MM.1S (cell line): ENCODE measurements at regions not wholly inside any gene's neighbourhood (a gene's known extent, or its start where the extent isn't known, plus 50 kb on each side); places are given as distances from the start of the nearest gene placed in this dataset.

Source experiments
- DNase-seq: peaks from one replicate; pipeline ENCODE4 v3.0.0-alpha.2; 2015
- H2AFZ ChIP-seq: fragments of 300-600 bp; sonication (generic); 2 replicates; pipeline ENCODE4 v1.6.0; 2016; ENCODE audit warnings: antibody characterized with exemption, low read length
- H3F3A ChIP-seq: fragments of 300-600 bp; sonication (generic); 2 replicates; pipeline ENCODE4 v1.6.1; 2016; ENCODE audit warnings: mild to moderate bottlenecking, antibody characterized with exemption, low read length, moderate library complexity, mixed read lengths; ENCODE audit not compliant: insufficient read depth
- H3K27ac ChIP-seq: fragments of 300-600 bp; sonication (generic); 2 replicates; pipeline ENCODE4 v1.5.1; 2016; ENCODE audit warnings: mild to moderate bottlenecking, low read length
- H3K27me3 ChIP-seq: fragments of 300-600 bp; sonication (generic); replicated peaks from 2 replicates; pipeline ENCODE4 v1.6.0; 2016; ENCODE audit warnings: low read length; ENCODE audit not compliant: insufficient read depth
- H3K36me3 ChIP-seq: fragments of 300-600 bp; sonication (generic); replicated peaks from 2 replicates; pipeline ENCODE4 v1.6.1; 2016; ENCODE audit warnings: mild to moderate bottlenecking, low read length, mixed read lengths; ENCODE audit not compliant: insufficient read depth
- H3K4me1 ChIP-seq: fragments of 300-600 bp; sonication (generic); 2 replicates; pipeline ENCODE4 v1.6.1; 2016; ENCODE audit warnings: low read length, mixed read lengths
- H3K4me2 ChIP-seq: fragments of 300-600 bp; sonication (generic); 2 replicates; pipeline ENCODE4 v1.6.0; 2016; ENCODE audit warnings: low read depth, low read length
- H3K4me3 ChIP-seq: fragments of 300-600 bp; sonication (generic); 2 replicates; pipeline ENCODE4 v1.5.1; 2016; ENCODE audit warnings: low read length, mixed read lengths
- H3K79me2 ChIP-seq: fragments of 300-600 bp; sonication (generic); 2 replicates; pipeline ENCODE4 v1.6.1; 2016; ENCODE audit warnings: mixed run types, low read length, mixed read lengths
- H3K9ac ChIP-seq: fragments of 300-600 bp; sonication (generic); 2 replicates; pipeline ENCODE4 v1.6.1; 2016; ENCODE audit warnings: low read length, mixed read lengths
- H3K9me2 ChIP-seq: fragments of 300-600 bp; sonication (generic); replicated peaks from 2 replicates; pipeline ENCODE4 v1.6.1; 2016; ENCODE audit warnings: mild to moderate bottlenecking, low read length, mixed read lengths; ENCODE audit not compliant: insufficient read depth
- H3K9me3 ChIP-seq: fragments of 300-600 bp; sonication (generic); replicated peaks from 2 replicates; pipeline ENCODE4 v1.6.1; 2016; ENCODE audit warnings: mild to moderate bottlenecking, low read length, mixed read lengths; ENCODE audit not compliant: insufficient read depth
- H4K20me1 ChIP-seq: fragments of 300-600 bp; sonication (generic); 2 replicates; pipeline ENCODE4 v1.6.1; 2016; ENCODE audit warnings: mild to moderate bottlenecking, low read length, moderate library complexity, mixed read lengths; ENCODE audit not compliant: insufficient read depth
- CTCF ChIP-seq: fragments of 300-600 bp; sonication (generic); IDR thresholded peaks from 2 replicates; pipeline ENCODE4 v1.5.1; 2016; ENCODE audit warnings: antibody characterized with exemption, low read length, mixed read lengths
- EZH2 ChIP-seq: fragments of 300-600 bp; sonication (generic); optimal IDR thresholded peaks from 2 replicates; pipeline ENCODE3; 2017; ENCODE audit warnings: low read depth, mild to moderate bottlenecking, antibody characterized with exemption, low read length, mixed read lengths
- EZH2phosphoT487 ChIP-seq: fragments of 300-600 bp; sonication (generic); IDR thresholded peaks from 2 replicates; pipeline ENCODE4 v1.6.1; 2018; ENCODE audit warnings: antibody characterized with exemption, low read length

- Histone ChIP-seq H3K9ac (no peak overlapping the region), H3K79me2 (no peaks in the 10 kb centered on the region), H3K9me2 (no peaks in the 10 kb centered on the region), H3K27ac (no peak overlapping the region), H3K4me2 (no peak overlapping the region), H3K4me1 (no peaks in the 10 kb centered on the region), H3K36me3 (no peaks in the 10 kb centered on the region), H3F3A (no peaks in the 10 kb centered on the region), H3K9me3 (no peaks in the 10 kb centered on the region), H2AFZ (no peak overlapping the region), H4K20me1 (no peaks in the 10 kb centered on the region), H3K4me3 (no peak overlapping the region), H3K27me3 (no peaks in the 10 kb centered on the region)
- TF ChIP-seq EZH2 = no peak
- TF ChIP-seq CTCF = no peak
- TF ChIP-seq EZH2phosphoT487 = no peak
- DNase-seq = no peak
These were observed 1636.4 kb downstream of the SLITRK1 start for GRCh38 chr13:82245860-82246259.

- no peak for TF ChIP-seq EZH2
- H3K27me3 ChIP-seq = no peaks in the 10 kb centered on the region
- DNase-seq = no peak
- no peaks in the 10 kb centered on the region for H3F3A ChIP-seq
- no peak overlapping the region for H3K4me2 ChIP-seq
- no peak overlapping the region for H3K9ac ChIP-seq
- H3K4me3 ChIP-seq = no peak overlapping the region
- H3K36me3 ChIP-seq = no peaks in the 10 kb centered on the region
- H3K4me1 ChIP-seq = no peaks in the 10 kb centered on the region
- H3K9me3 ChIP-seq = no peaks in the 10 kb centered on the region
- no peak overlapping the region for H3K27ac ChIP-seq
- no peaks in the 10 kb centered on the region for H3K79me2 ChIP-seq
- no peak overlapping the region for H2AFZ ChIP-seq
- H4K20me1 ChIP-seq = no peaks in the 10 kb centered on the region; the same call in 1 of the 2 replicates
- H3K9me2 ChIP-seq = no peaks in the 10 kb centered on the region
These were observed 1657.5 kb downstream of the SLITRK1 start for GRCh38 chr13:82224806-82225205.

- no peak overlapping the region for H3K9ac ChIP-seq
- H3K27me3 ChIP-seq = no peaks in the 10 kb centered on the region
- no peak overlapping the region for H2AFZ ChIP-seq
- DNase-seq = no peak
- H3K4me1 ChIP-seq = no peaks in the 10 kb centered on the region
- no peaks in the 10 kb centered on the region for H3K9me3 ChIP-seq
- H3F3A ChIP-seq = no peaks in the 10 kb centered on the region
- H3K9me2 ChIP-seq = no peaks in the 10 kb centered on the region
- H3K36me3 ChIP-seq = no peaks in the 10 kb centered on the region
- TF ChIP-seq CTCF (no peak), EZH2 (no peak), EZH2phosphoT487 (no peak)
- no peak overlapping the region for H3K27ac ChIP-seq
- H3K4me2 ChIP-seq = no peak overlapping the region
- H3K4me3 ChIP-seq = no peak overlapping the region
- no peaks in the 10 kb centered on the region for H3K79me2 ChIP-seq
- no peaks in the 10 kb centered on the region; the same call in 1 of the 2 replicates for H4K20me1 ChIP-seq
These were observed 1660.7 kb downstream of the SLITRK1 start for GRCh38 chr13:82221621-82222020.

- no peak overlapping the region for H3K4me2 ChIP-seq
- no peaks in the 10 kb centered on the region for H3K4me1 ChIP-seq
- TF ChIP-seq CTCF = no peak
- no peak for TF ChIP-seq EZH2phosphoT487
- no peak for TF ChIP-seq EZH2
- H3K27me3 ChIP-seq = no peaks in the 10 kb centered on the region
- no peak overlapping the region for H3K9ac ChIP-seq
- DNase-seq = no peak
- no peaks in the 10 kb centered on the region for H3K9me3 ChIP-seq
- no peaks in the 10 kb centered on the region for H3K36me3 ChIP-seq
- H3K27ac ChIP-seq = no peak overlapping the region
- H3K9me2 ChIP-seq = no peaks in the 10 kb centered on the region
- no peaks in the 10 kb centered on the region for H3F3A ChIP-seq
- H3K79me2 ChIP-seq = no peaks in the 10 kb centered on the region
- no peaks in the 10 kb centered on the region; the same call in 1 of the 2 replicates for H4K20me1 ChIP-seq
- H3K4me3 ChIP-seq = no peak overlapping the region
- no peak overlapping the region for H2AFZ ChIP-seq
These were observed 1661.6 kb downstream of the SLITRK1 start for GRCh38 chr13:82220641-82221040.
